Mesothelial cell of epicardium (in vitro differentiated cells): ENCODE measurements at regions not wholly inside any gene's neighbourhood (a gene's known extent, or its start where the extent isn't known, plus 50 kb on each side); places are given as distances from the start of the nearest gene placed in this dataset.
"Not testable (repeated sequence)": the region's sequence is repeated elsewhere in the genome, so short reads cannot be mapped to it uniquely, and the experiment has no call there.

Source experiments
- DNase-seq, 2 experiments: peaks; one replicate each; pipeline ENCODE4 v3.0.0; 2021; ENCODE audit warnings: low spot score in 2 of 2; ENCODE audit not compliant: unreplicated experiment in 2 of 2
- H3K27ac Mint-ChIP-seq: 2 replicates; pipeline ENCODE4 v1.8.0; 2021; ENCODE audit warnings: mixed read lengths
- H3K27me3 Mint-ChIP-seq: 2 replicates; pipeline ENCODE4 v1.8.0; 2021; ENCODE audit warnings: low read depth, mixed read lengths
- H3K36me3 Mint-ChIP-seq: 2 replicates; pipeline ENCODE4 v1.8.0; 2021; ENCODE audit warnings: mixed read lengths
- H3K4me1 Mint-ChIP-seq: 2 replicates; pipeline ENCODE4 v1.8.0; 2021; ENCODE audit warnings: mixed read lengths
- H3K4me3 Mint-ChIP-seq: 2 replicates; pipeline ENCODE4 v1.8.0; 2021; ENCODE audit warnings: mild to moderate bottlenecking, moderate library complexity, mixed read lengths
- H3K9me3 Mint-ChIP-seq: 2 replicates; pipeline ENCODE4 v1.8.0; 2021; ENCODE audit warnings: mixed read lengths
- TF ChIP-seq, protein P1 (sequence below): fragments of 200-600 bp; sonication (generic); IDR thresholded peaks from one replicate; pipeline ENCODE4 v1.5.0; 2021; ENCODE audit warnings: antibody characterized with exemption; ENCODE audit not compliant: unreplicated experiment

DNA sequence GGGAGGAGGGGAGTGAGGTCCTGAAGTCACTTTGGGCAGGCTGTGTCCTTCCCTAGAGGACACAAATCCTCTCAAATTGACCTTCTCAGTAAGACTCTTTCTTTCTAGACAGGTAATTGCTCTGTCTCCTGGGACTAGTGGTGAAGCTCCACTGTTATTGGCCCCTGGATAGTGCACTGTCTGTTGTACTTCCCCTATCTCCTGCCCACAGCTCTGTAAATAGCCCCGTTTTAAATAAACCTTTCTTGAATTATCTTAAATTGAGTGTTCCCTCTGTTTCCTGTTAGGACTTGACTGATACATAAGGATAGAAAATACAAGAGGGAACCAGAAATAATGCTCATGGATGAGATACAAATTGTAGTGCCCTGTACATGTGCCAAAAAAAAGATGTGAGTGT is 229.5 kb upstream of the USP24 start:
- DNase-seq, result no peak
- no peaks in the 10 kb centered on the region for H3K27me3 Mint-ChIP-seq
- no peak overlapping the region for H3K27ac Mint-ChIP-seq
- no peak overlapping the region for H3K4me3 Mint-ChIP-seq
- H3K4me1 Mint-ChIP-seq, result peaks cover 2% of the 10 kb centered on the region
- H3K36me3 Mint-ChIP-seq, result peaks cover 2% of the 10 kb centered on the region
- peaks cover 5% of the 10 kb centered on the region for H3K9me3 Mint-ChIP-seq
- TF ChIP-seq, protein P1, sequence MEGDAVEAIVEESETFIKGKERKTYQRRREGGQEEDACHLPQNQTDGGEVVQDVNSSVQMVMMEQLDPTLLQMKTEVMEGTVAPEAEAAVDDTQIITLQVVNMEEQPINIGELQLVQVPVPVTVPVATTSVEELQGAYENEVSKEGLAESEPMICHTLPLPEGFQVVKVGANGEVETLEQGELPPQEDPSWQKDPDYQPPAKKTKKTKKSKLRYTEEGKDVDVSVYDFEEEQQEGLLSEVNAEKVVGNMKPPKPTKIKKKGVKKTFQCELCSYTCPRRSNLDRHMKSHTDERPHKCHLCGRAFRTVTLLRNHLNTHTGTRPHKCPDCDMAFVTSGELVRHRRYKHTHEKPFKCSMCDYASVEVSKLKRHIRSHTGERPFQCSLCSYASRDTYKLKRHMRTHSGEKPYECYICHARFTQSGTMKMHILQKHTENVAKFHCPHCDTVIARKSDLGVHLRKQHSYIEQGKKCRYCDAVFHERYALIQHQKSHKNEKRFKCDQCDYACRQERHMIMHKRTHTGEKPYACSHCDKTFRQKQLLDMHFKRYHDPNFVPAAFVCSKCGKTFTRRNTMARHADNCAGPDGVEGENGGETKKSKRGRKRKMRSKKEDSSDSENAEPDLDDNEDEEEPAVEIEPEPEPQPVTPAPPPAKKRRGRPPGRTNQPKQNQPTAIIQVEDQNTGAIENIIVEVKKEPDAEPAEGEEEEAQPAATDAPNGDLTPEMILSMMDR, result no peak

GRCh38 chr1:55443175-55443915 is 228.2 kb upstream of the USP24 start:
- Mint-ChIP-seq H3K4me1 (peaks cover 2% of the 10 kb centered on the region), H3K9me3 (peaks cover 5% of the 10 kb centered on the region), H3K4me3 (no peak overlapping the region), H3K27me3 (no peaks in the 10 kb centered on the region), H3K27ac (no peak overlapping the region), H3K36me3 (peaks cover 2% of the 10 kb centered on the region)
- DNase-seq, result no peak
- TF ChIP-seq, protein P1, result no peak

GRCh38 chr1:55441489-55441888 is 226.3 kb upstream of the USP24 start:
- no peak overlapping the region for H3K27ac Mint-ChIP-seq
- H3K4me3 Mint-ChIP-seq, result no peak overlapping the region
- DNase-seq, result no peak
- no peaks in the 10 kb centered on the region for H3K4me1 Mint-ChIP-seq
- peaks cover 5% of the 10 kb centered on the region for H3K9me3 Mint-ChIP-seq
- TF ChIP-seq, protein P1, result no peak
- H3K36me3 Mint-ChIP-seq, result peaks cover 2% of the 10 kb centered on the region
- no peaks in the 10 kb centered on the region for H3K27me3 Mint-ChIP-seq

GRCh38 chr1:55437692-55438091 is 222.5 kb upstream of the USP24 start:
- H3K27ac Mint-ChIP-seq, result no peak overlapping the region
- no peaks in the 10 kb centered on the region for H3K27me3 Mint-ChIP-seq
- H3K9me3 Mint-ChIP-seq, result peaks cover 35% of the 10 kb centered on the region
- no peak for DNase-seq
- H3K4me1 Mint-ChIP-seq, result no peaks in the 10 kb centered on the region
- TF ChIP-seq, protein P1, result no peak
- H3K36me3 Mint-ChIP-seq, result peaks cover 7% of the 10 kb centered on the region
- no peak overlapping the region for H3K4me3 Mint-ChIP-seq

GRCh38 chr1:55430720-55431119 is 215.6 kb upstream of the USP24 start:
- H3K4me3 Mint-ChIP-seq, DNase-seq, H3K27ac Mint-ChIP-seq, H3K27me3 Mint-ChIP-seq, H3K36me3 Mint-ChIP-seq: not testable (repeated sequence)
- peaks cover 36% of the 10 kb centered on the region for H3K4me1 Mint-ChIP-seq
- H3K9me3 Mint-ChIP-seq, result peaks cover 33% of the 10 kb centered on the region

DNA sequence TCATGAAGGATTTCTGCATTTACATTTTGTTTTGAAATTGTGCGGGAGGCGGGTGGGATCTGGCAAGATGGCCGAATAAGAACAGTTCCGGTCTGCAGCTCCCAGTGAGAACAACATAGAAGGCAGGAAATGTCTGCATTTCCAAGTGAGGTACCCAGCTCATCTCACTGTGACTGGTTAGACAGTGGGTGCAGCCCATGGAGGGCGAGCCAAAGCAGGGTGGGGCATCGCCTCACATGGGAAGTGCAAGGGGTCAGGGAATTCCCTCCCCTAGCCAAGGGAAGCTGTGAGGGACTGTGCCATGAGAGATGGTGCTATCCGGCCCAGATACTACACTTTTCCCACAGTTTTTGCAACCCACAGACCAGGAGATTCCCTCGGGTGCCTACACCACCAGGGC is 215.0 kb upstream of the USP24 start:
- Mint-ChIP-seq H3K4me1 (peaks cover 36% of the 10 kb centered on the region), H3K27ac (peak overlapping the region; percentile 93), H3K9me3 (peaks cover 28% of the 10 kb centered on the region)
- not testable (repeated sequence) for H3K4me3 Mint-ChIP-seq, DNase-seq, H3K36me3 Mint-ChIP-seq, H3K27me3 Mint-ChIP-seq
